ENCODE measurements at regions not wholly inside any gene's neighbourhood (a gene's known extent, or its start where the extent isn't known, plus 50 kb on each side); places are given as distances from the start of the nearest gene placed in this dataset.

GRCh38 chr16:66277311-66278070, 89.0 kb upstream of the CDH5 start:
- no peaks in the 10 kb centered on the region for H3K4me1 ChIP-seq (ENCODE audit: insufficient read depth, low read length)
- no peaks in the 10 kb centered on the region for H3K9me3 ChIP-seq (ENCODE audit: low read length)
- H2AFZ ChIP-seq (ENCODE audit: low read length): no peak overlapping the region
- in situ Hi-C loops (cut with HindIII; ENCODE audit: extremely low pct_ligation_motif_present, low pct_unique_long_range_greater_than_20kb): no loop called here
- no peak overlapping the region for H3K9ac ChIP-seq (ENCODE audit: insufficient read depth, low read depth, low read length)
- peaks cover 2 to 4% of the 10 kb centered on the region in 2 experiments; a peak in 2 of 5 replicates for H3K27me3 ChIP-seq (ENCODE audit: control insufficient read depth in 1 of 2, insufficient read depth in 2 of 2, low read length in 2 of 2)
- no peak for FAIRE-seq
- TF ChIP-seq NFIC (IDR thresholded peaks at IDR 0.05; ENCODE audit: low read length) (no peak), ZGPAT (CRISPR knock-in tag; IDR thresholded peaks at IDR 0.05) (no peak)
- H3K4me2 ChIP-seq (ENCODE audit: low read depth, low read length): no peak overlapping the region
- no peaks in the 10 kb centered on the region for H3K79me2 ChIP-seq (ENCODE audit: insufficient read depth, low read length)
- no peaks in the 10 kb centered on the region for H4K20me1 ChIP-seq (ENCODE audit: insufficient read depth, low read length)
- POLR2A ChIA-PET: no interaction called here
- ATAC-seq: no peak
- H3K27ac ChIP-seq (ENCODE audit: extremely low read length, insufficient read depth, low read length): no peak overlapping the region
- WGBS (ENCODE audit: low lambda C conversion rate): 7% methylated on average over 3 of the region's 6 CpGs
- no peak overlapping the region for H3K4me3 ChIP-seq (replicated peaks in 1 of 3; ENCODE audit: insufficient read depth in 1 of 3, low read depth in 2 of 3, low read length in 3 of 3)
- CTCF ChIA-PET (ENCODE audit: low intra/inter-chr PET ratio, low total read pairs): no interaction called here
- no peak for DNase-seq (ENCODE audit: low spot score)
- intact Hi-C loops (cut with micrococcal nuclease; ENCODE audit: unreplicated experiment): no loop called here
- H3K36me3 ChIP-seq (replicated peaks in 1 of 2; ENCODE audit: control insufficient read depth in 1 of 2, insufficient read depth in 2 of 2, low read length in 2 of 2): no peaks in the 10 kb centered on the region
- BruUV-seq (replicated peaks): no TSS peak

- ATAC-seq (peak; percentile 68), DNase-seq (ENCODE audit: low spot score) (peak; percentile 61), FAIRE-seq (peak; percentile 84)
- no peaks in the 10 kb centered on the region for H3K9me3 ChIP-seq (ENCODE audit: low read length)
- BruUV-seq (replicated peaks): no TSS peak
- no peak overlapping the region for H3K27ac ChIP-seq (ENCODE audit: extremely low read length, insufficient read depth, low read length)
- H3K27me3 ChIP-seq (ENCODE audit: control insufficient read depth in 1 of 2, insufficient read depth in 2 of 2, low read length in 2 of 2): peaks cover 2 to 19% of the 10 kb centered on the region in 2 experiments; a peak in 4 of 5 replicates
- no peak overlapping the region for H3K9ac ChIP-seq (ENCODE audit: insufficient read depth, low read depth, low read length)
- TF ChIP-seq STAG1 (CRISPR knock-in tag; IDR thresholded peaks at IDR 0.05) (peak; percentile 58), SMC3 (IDR thresholded peaks at IDR 0.05; ENCODE audit: low read length) (peak; percentile 68), ZNF138 (CRISPR knock-in tag; IDR thresholded peaks at IDR 0.05; ENCODE audit: low read depth) (no peak), CTCF (CRISPR knock-in tag; IDR thresholded peaks at IDR 0.05) (peak; percentile 77), UBTF (CRISPR knock-in tag; IDR thresholded peaks at IDR 0.05) (no peak)
- intact Hi-C loops (cut with micrococcal nuclease; ENCODE audit: unreplicated experiment) (loop anchor here (1.0 kb wide), 1 partner anchor 39 kb away; no protein-coding TSS in a partner anchor), in situ Hi-C loops (cut with HindIII; ENCODE audit: extremely low pct_ligation_motif_present, low pct_unique_long_range_greater_than_20kb) (no loop called here)
- no peak overlapping the region for H2AFZ ChIP-seq (ENCODE audit: low read length)
- H3K4me2 ChIP-seq (ENCODE audit: low read depth, low read length): no peak overlapping the region
- POLR2A ChIA-PET: no interaction called here
- no peak overlapping the region for H3K4me3 ChIP-seq (replicated peaks in 1 of 3; ENCODE audit: insufficient read depth in 1 of 3, low read depth in 2 of 3, low read length in 3 of 3)
- no peaks in the 10 kb centered on the region for H3K36me3 ChIP-seq (replicated peaks in 1 of 2; ENCODE audit: control insufficient read depth in 1 of 2, insufficient read depth in 2 of 2, low read length in 2 of 2)
- WGBS (ENCODE audit: low lambda C conversion rate): 2% methylated on average over 6 of the region's 6 CpGs
- H3K79me2 ChIP-seq (ENCODE audit: insufficient read depth, low read length): no peaks in the 10 kb centered on the region
- CTCF ChIA-PET (ENCODE audit: low intra/inter-chr PET ratio, low total read pairs): interaction anchor here (1.4 to 1.6 kb wide), 2 partner anchors 39 to 68 kb away, joined by 4 to 21 read pairs; no protein-coding TSS in a partner anchor
- no peaks in the 10 kb centered on the region for H4K20me1 ChIP-seq (ENCODE audit: insufficient read depth, low read length)
- H3K4me1 ChIP-seq (ENCODE audit: insufficient read depth, low read length): no peaks in the 10 kb centered on the region
These were observed 90.6 kb upstream of the CDH5 start for GRCh38 chr16:66275775-66276428.
